HUES6 (cell line): ENCODE measurements at regions not wholly inside any gene's neighbourhood (a gene's known extent, or its start where the extent isn't known, plus 50 kb on each side); places are given as distances from the start of the nearest gene placed in this dataset.

Experiments used
- H3K27ac ChIP-seq: 2 replicates; pipeline ENCODE4 v1.7.0; 2013; ENCODE audit warnings: low read depth, mild to moderate bottlenecking, low read length, inconsistent platforms
- H3K27me3 ChIP-seq: 2 replicates; pipeline ENCODE4 v1.6.1; 2013; ENCODE audit warnings: low read length; ENCODE audit not compliant: control insufficient read depth, insufficient read depth
- H3K36me3 ChIP-seq: 2 replicates; pipeline ENCODE4 v1.6.1; 2013; ENCODE audit warnings: low read length; ENCODE audit not compliant: control insufficient read depth, insufficient read depth
- H3K4me1 ChIP-seq: 2 replicates; pipeline ENCODE4 v1.6.1; 2013; ENCODE audit warnings: low read length; ENCODE audit not compliant: control insufficient read depth, insufficient read depth
- H3K4me3 ChIP-seq: 2 replicates; pipeline ENCODE4 v1.5.1; 2013; ENCODE audit warnings: low read depth, low read length
- H3K9ac ChIP-seq: one replicate; pipeline ENCODE4 v1.6.1; 2013; ENCODE audit warnings: mild to moderate bottlenecking, low read length
- H3K9me3 ChIP-seq: 2 replicates; pipeline ENCODE4 v1.6.1; 2013; ENCODE audit warnings: low read depth, low read length; ENCODE audit not compliant: control insufficient read depth, insufficient read depth

GRCh38 chr2:58865436-58865835 is 624.3 kb upstream of the FANCL start:
- H3K4me3 ChIP-seq = no peak overlapping the region
- peaks cover 28% of the 10 kb centered on the region for H3K4me1 ChIP-seq
- no peaks in the 10 kb centered on the region for H3K9me3 ChIP-seq
- no peak overlapping the region for H3K27ac ChIP-seq
- no peaks in the 10 kb centered on the region; the same call in 1 of the 2 replicates for H3K27me3 ChIP-seq
- H3K9ac ChIP-seq = no peak overlapping the region
- H3K36me3 ChIP-seq = no peaks in the 10 kb centered on the region

DNA sequence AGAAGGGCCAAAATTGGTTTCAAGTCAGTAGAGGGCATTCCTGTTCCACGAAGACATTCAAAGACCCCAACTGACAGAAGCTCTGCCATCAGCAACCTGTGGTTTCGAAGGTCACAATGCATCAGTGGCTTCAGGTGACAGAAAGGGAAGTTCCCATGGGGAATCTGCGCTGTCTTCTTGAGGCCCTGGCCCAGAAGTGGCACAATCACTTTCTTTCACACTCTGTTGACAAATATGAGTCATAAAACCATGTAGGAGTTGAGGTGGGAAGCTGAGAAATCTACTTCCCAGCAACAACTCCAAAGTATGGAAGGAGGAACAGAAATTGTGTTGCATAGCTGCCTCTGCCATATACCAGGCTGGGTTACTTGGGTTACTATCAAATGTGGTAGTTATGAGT is 621.1 kb upstream of the FANCL start:
- H3K4me3 ChIP-seq = no peak overlapping the region

DNA sequence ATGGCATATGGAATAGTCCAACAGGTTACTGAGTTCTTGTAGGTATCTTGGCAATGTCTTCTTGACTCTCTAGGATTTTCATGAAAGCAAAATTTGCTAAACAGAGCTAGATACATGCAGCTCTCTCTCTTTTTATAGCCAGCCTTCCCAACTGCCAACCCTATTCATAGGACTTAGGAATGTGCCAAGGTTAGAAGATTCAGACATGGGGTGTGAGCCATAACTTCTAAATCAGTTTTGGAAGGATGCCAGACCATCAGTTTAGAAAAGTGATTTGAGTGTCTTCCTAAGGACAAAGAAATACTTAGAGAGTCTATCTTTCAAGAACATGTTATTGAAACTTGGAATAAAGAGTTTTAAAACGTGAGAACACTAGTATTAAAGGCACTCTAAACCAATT is 619.5 kb upstream of the FANCL start:
- H3K9me3 ChIP-seq = peaks cover 3% of the 10 kb centered on the region; the same call in 1 of the 2 replicates
- peaks cover 16% of the 10 kb centered on the region; the same call in 1 of the 2 replicates for H3K4me1 ChIP-seq

More for the DNA sequence above, 621.1 kb upstream of the FANCL start:
- no peak overlapping the region for H3K9ac ChIP-seq
- H3K4me1 ChIP-seq = peaks cover 25% of the 10 kb centered on the region
- no peaks in the 10 kb centered on the region; the same call in 1 of the 2 replicates for H3K27me3 ChIP-seq
- no peak overlapping the region for H3K27ac ChIP-seq
- no peaks in the 10 kb centered on the region for H3K9me3 ChIP-seq
- no peaks in the 10 kb centered on the region for H3K36me3 ChIP-seq

DNA sequence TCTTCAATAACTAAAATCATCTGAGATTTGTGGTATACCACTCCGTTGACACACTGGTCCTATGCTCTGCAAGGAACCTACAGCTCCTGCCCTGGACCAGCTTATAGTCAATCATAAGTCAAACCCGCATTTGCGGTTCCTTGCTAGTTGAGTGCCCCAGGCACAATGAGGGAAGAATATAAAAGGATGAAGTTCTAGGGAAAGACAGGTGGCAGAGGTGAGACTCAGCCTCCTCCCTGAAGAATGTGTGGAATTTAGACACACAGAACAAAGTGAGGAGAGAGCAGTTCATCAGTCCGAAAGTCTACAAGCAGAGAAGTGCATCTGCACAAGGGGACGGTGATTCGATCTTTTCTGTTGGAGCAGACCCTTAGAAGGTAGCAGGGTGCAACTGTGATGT is 615.0 kb upstream of the FANCL start:
- Histone ChIP-seq H3K4me1 (peaks cover 18% of the 10 kb centered on the region), H3K9me3 (peaks cover 3% of the 10 kb centered on the region; the same call in 1 of the 2 replicates), H3K27ac (no peak overlapping the region), H3K9ac (no peak overlapping the region), H3K27me3 (no peaks in the 10 kb centered on the region), H3K4me3 (no peak overlapping the region), H3K36me3 (no peaks in the 10 kb centered on the region)

More for the DNA sequence above, 619.5 kb upstream of the FANCL start:
- Histone ChIP-seq H3K4me3 (no peak overlapping the region), H3K9ac (no peak overlapping the region), H3K36me3 (no peaks in the 10 kb centered on the region), H3K27me3 (no peaks in the 10 kb centered on the region), H3K27ac (no peak overlapping the region)

DNA sequence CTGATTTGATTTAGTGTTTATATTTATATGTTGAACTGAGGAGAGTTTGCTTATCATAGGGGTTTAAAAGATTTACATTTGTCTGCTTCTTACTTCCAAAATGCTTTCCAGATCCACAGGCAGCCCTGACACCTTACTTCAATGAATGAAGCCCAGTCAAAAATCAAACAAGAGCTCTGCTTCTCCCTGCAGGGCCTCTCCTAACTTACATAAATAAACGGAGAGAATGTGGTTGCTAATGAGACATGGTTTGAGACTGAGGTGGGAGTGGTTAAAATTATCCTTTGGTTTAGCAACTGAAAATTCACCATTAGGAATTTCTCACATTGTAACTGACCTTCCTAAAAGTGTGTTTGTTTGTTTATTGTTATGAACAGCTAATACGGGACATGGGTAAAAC is 612.3 kb upstream of the FANCL start:
- no peaks in the 10 kb centered on the region for H3K36me3 ChIP-seq
- no peak overlapping the region for H3K27ac ChIP-seq
- H3K9ac ChIP-seq = no peak overlapping the region
- H3K27me3 ChIP-seq = no peaks in the 10 kb centered on the region
- H3K4me1 ChIP-seq = peaks cover 18% of the 10 kb centered on the region
- H3K9me3 ChIP-seq = peaks cover 3% of the 10 kb centered on the region; the same call in 1 of the 2 replicates
- H3K4me3 ChIP-seq = no peak overlapping the region

- no peaks in the 10 kb centered on the region for H3K27me3 ChIP-seq
- H3K4me3 ChIP-seq = no peak overlapping the region
- peaks cover 3% of the 10 kb centered on the region; the same call in 1 of the 2 replicates for H3K9me3 ChIP-seq
- no peaks in the 10 kb centered on the region for H3K36me3 ChIP-seq
- no peak overlapping the region for H3K9ac ChIP-seq
- no peak overlapping the region for H3K27ac ChIP-seq
- peaks cover 18% of the 10 kb centered on the region for H3K4me1 ChIP-seq
These were observed 611.8 kb upstream of the FANCL start for GRCh38 chr2:58852905-58853304.

DNA sequence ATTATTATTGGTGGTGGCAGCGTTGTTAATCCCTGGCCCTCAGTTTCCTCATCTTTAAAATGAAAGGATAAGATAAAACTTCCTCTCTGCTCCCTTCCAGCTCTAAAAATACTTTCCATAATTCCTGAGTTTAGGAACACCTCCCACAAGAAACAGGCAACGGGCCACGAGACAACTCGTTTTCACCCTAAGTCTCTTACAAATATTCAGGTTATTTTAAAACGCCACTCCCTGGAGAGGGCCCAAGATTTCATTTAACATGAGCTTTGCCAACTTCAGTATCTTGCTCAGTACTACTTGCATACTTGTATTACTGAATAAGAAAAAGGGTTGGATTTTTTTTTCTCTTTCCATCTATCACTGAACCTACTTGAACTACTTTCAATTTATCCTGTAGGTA is 611.1 kb upstream of the FANCL start:
- Histone ChIP-seq H3K9ac (no peak overlapping the region), H3K9me3 (peaks cover 3% of the 10 kb centered on the region; the same call in 1 of the 2 replicates), H3K4me3 (no peak overlapping the region), H3K27me3 (no peaks in the 10 kb centered on the region), H3K36me3 (no peaks in the 10 kb centered on the region), H3K4me1 (peaks cover 18% of the 10 kb centered on the region), H3K27ac (no peak overlapping the region)

DNA sequence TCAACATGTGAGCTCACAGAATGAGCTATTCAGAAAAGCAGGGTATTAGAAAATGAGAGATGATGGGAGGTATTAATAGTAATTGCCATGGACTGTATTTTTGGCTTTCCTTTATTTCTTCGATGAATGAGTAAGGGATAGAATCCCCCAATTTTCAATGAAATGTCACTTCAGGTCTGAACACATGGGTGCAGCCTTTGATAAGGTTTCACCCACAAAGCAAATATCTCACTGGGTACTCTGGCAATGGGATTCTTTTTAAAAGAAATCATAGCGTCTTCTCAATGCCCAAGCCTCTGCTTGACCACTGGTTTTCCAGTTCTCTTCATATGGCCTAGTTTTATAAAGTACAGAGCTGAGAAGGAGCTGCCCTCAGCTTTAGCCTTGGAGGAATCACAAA is 610.5 kb upstream of the FANCL start:
- Histone ChIP-seq H3K4me3 (no peak overlapping the region), H3K27ac (no peak overlapping the region), H3K27me3 (no peaks in the 10 kb centered on the region), H3K4me1 (peaks cover 18% of the 10 kb centered on the region), H3K36me3 (no peaks in the 10 kb centered on the region), H3K9me3 (no peaks in the 10 kb centered on the region), H3K9ac (no peak overlapping the region)

GRCh38 chr2:58845011-58845410 is 603.9 kb upstream of the FANCL start:
- no peak overlapping the region for H3K27ac ChIP-seq

GRCh38 chr2:58842501-58843155 is 601.5 kb upstream of the FANCL start:
- Histone ChIP-seq H3K27me3 (no peaks in the 10 kb centered on the region), H3K4me3 (no peak overlapping the region), H3K9ac (no peak overlapping the region), H3K36me3 (no peaks in the 10 kb centered on the region), H3K9me3 (no peaks in the 10 kb centered on the region), H3K27ac (no peak overlapping the region), H3K4me1 (no peaks in the 10 kb centered on the region)

More at GRCh38 chr2:58845011-58845410, 603.9 kb upstream of the FANCL start:
- no peak overlapping the region for H3K4me3 ChIP-seq
- H3K9me3 ChIP-seq = no peaks in the 10 kb centered on the region
- H3K27me3 ChIP-seq = no peaks in the 10 kb centered on the region
- no peaks in the 10 kb centered on the region for H3K4me1 ChIP-seq
- H3K9ac ChIP-seq = no peak overlapping the region
- H3K36me3 ChIP-seq = no peaks in the 10 kb centered on the region

GRCh38 chr2:58834404-58834803 is 593.3 kb upstream of the FANCL start:
- no peaks in the 10 kb centered on the region for H3K9me3 ChIP-seq
- no peaks in the 10 kb centered on the region for H3K36me3 ChIP-seq
- peaks cover 10% of the 10 kb centered on the region for H3K4me1 ChIP-seq
- H3K27me3 ChIP-seq = no peaks in the 10 kb centered on the region
- no peak overlapping the region for H3K27ac ChIP-seq
- no peak overlapping the region for H3K4me3 ChIP-seq
- H3K9ac ChIP-seq = no peak overlapping the region
